Lung microvascular endothelial cell (primary cell): ENCODE measurements at regions not wholly inside any gene's neighbourhood (a gene's known extent, or its start where the extent isn't known, plus 50 kb on each side); places are given as distances from the start of the nearest gene placed in this dataset.
"Not testable (repeated sequence)": the region's sequence is repeated elsewhere in the genome, so short reads cannot be mapped to it uniquely, and the experiment has no call there.

Experiments
- DNase-seq, 2 donors: peaks; one replicate each; pipeline versions ENCODE4 v3.0.0 to v3.0.0-alpha.2; 2010; ENCODE audit warnings: low read depth in 2 of 2

- no peak for DNase-seq
Observed at GRCh38 chr2:207216457-207216856, 50.7 kb upstream of the KLF7 start.

DNA sequence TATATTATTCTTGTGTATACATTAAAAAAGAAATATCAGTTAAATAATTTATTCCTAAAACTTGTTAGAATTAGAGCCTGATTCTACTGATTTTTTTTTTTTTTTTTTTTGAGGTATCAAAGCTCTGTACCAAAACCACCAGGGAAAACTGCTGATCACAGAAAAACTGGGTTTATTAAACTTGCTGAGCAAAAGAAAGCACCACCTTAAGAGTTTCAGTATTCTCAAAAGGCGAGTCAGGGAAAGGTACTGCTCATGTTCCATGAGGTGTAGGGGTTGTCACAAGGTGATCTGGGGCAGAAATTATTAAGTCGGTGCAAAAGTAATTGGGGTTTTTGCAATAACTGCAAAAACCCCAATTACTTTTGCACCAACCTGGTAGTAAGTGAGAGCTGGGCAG, 51.7 kb upstream of the KLF7 start:
- no peak for DNase-seq

GRCh38 chr2:207219081-207219630, 53.4 kb upstream of the KLF7 start:
- DNase-seq, result no peak

- peak in 1 of 2 donors; percentile 73 for DNase-seq
Observed at GRCh38 chr2:207219676-207220501, 54.1 kb upstream of the KLF7 start.

DNA sequence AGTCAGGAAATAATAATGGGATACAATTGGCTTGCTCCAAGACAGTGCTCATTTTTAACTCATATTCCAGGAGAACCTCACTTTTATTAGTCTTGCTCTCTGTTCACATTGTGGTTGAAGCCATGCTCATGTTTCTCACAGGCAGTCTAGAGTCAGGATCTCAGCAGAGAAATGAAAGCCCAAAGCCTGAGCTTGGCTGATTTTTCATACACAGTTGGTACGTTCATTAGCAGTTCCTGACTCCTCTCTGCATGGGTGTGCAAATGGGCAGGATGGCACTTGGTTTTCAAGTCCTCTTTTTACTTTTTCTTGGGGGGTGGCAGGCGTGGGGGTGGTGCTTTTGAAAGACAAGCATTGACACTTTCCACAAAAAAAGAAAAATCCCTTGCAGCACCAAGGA, 56.0 kb upstream of the KLF7 start:
- DNase-seq, result no peak

GRCh38 chr2:207223051-207223450, 57.3 kb upstream of the KLF7 start:
- peak in 1 of 2 donors; percentile 71 for DNase-seq

GRCh38 chr2:207224381-207224780, 58.6 kb upstream of the KLF7 start:
- no peak for DNase-seq

DNA sequence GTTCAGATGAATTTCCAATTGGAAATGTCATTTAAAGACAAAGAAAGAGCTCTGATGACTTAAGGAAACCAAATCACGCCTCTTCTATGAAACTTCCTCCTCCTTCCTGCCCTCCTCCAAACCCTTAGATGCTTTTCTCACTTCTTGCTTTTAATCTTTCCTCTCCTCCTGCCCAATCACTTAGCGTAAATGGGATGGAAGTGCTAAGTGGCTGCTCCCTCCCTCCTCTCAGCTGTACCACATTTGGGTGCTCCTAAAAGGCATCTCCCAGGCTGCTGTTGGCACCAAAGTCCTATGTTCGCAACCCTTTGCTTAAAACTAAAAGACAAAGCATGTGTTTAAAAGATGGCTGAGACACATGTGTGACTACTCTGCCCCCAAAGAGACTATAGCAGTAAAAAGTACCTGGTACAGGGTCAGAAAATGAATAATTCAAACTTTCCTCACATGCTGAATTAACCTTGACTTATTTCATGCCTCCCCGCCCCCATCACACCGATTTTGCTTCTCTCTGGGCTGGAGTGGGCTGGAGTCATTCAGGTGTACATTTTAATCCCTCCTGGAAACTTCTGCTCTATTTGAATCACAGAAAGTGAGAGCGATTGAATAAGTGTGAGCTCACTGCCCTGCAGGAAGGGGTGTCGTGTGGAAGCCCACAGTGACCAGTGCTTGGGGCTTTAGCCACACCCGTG, 59.2 kb upstream of the KLF7 start:
- no peak for DNase-seq

- DNase-seq, result no peak
Observed at GRCh38 chr2:207225773-207226172, 60.0 kb upstream of the KLF7 start.

GRCh38 chr2:207226243-207226642, 60.5 kb upstream of the KLF7 start:
- DNase-seq, result peak; percentile 60 to 68

DNA sequence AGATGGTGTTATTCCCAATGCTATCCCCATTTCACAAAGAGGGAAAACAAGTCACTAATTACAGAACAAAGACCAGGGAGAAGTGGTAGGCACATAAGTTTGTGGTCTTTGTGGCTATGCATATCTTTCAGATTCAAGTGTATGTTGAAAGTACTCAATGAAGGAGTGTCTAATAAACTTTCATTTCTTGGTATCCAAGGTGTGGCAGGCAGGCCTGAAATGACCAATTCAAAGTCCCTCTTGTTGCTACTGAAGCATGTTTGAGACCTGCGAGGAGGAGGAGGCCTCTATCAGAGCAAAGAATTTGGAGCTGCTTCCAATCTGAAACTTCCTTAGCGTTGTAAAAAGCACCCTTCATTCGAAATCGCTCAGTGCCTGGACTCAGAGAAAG, 60.9 kb upstream of the KLF7 start:
- no peak for DNase-seq

GRCh38 chr2:207227062-207227748, 61.5 kb upstream of the KLF7 start:
- no peak for DNase-seq

DNA sequence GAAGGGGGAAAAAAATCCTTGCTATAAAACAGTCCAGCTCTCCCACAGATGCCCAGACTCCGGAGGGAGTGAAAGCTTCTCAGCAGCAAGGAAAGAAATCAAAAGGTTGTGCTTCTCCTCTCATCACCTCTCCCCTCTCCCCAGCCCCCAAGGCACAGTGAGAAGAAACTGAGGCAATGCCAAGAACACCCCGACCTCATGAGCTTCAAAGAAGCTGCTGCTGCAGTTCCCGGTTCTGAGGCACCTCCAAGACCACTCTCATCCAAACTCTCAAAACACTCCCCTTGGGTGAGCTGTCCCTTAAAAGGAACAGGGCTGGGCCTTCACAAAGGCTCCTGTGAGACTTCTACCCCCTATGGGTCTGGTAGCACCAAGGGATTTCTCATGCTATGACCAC, 62.0 kb upstream of the KLF7 start:
- no peak for DNase-seq

DNA sequence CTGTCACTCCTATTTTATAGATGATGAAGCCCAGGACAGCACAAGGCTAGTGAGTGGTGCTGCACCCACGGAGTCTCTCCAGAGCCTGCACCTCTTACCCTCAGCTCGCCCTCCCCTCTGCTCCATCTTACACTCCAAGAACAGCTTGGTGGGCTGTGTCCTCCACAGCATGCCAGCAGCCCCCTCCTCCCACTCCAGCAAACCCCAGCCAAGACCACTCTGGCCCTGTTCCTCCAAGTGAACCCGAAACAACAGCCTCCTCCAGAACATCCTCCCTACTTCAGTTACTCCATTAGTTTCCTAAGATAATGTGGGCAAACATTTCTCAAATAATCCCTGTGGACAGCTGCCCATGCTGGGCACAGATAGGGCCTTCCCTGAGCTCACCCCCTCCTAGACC, 62.7 kb upstream of the KLF7 start:
- no peak for DNase-seq

DNA sequence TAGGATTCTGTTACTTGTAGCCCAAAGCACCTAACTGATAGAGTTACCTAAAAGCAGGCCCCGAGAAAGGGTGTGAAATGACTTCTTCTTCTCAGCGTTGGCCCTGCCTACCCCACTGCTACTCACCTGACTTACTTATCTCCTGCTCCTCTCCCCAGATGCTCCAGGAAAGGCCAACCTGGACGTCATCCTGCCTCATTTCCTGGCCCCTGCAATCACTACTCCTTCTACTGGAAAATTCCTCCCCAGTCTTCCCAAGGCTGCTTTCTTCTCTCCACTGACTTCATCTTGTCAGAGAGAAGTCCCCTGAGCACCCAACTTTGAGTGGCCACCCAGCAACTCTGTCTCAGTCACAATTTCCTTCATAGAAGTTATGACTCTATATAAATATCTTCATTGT, 63.4 kb upstream of the KLF7 start:
- DNase-seq, result peak in 1 of 2 donors; percentile 69

- DNase-seq, result peak; percentile 26 to 34
Observed at GRCh38 chr2:207230261-207231105, 64.7 kb upstream of the KLF7 start.

- peak; percentile 15 to 62 for DNase-seq
Observed at GRCh38 chr2:207231106-207231865, 65.5 kb upstream of the KLF7 start.

DNA sequence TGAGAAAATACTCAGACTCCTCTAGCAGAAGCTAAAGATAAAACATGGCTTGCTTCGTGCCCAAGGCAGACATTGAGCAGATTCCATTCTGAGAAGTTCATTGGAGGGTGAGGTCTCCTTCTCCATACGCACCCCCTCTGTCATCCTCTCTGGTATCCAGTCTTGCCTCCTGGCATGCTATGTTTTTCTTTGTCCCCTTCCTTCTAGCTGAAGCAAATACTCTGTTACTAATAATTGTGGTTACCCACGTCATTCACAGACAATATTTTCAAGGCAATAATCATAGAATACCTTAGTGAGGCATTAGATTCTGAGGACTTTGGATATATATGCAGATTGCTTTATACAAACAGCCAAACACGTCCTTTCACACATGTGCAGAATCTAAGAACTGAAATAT, 66.2 kb upstream of the KLF7 start:
- no peak for DNase-seq

- not testable (repeated sequence) for DNase-seq
Observed at GRCh38 chr2:207233141-207233540, 67.4 kb upstream of the KLF7 start.

- no peak for DNase-seq
Observed at GRCh38 chr2:207233731-207234130, 68.0 kb upstream of the KLF7 start.
